ENCODE measurements at regions not wholly inside any gene's neighbourhood (a gene's known extent, or its start where the extent isn't known, plus 50 kb on each side); places are given as distances from the start of the nearest gene placed in this dataset.

DNA sequence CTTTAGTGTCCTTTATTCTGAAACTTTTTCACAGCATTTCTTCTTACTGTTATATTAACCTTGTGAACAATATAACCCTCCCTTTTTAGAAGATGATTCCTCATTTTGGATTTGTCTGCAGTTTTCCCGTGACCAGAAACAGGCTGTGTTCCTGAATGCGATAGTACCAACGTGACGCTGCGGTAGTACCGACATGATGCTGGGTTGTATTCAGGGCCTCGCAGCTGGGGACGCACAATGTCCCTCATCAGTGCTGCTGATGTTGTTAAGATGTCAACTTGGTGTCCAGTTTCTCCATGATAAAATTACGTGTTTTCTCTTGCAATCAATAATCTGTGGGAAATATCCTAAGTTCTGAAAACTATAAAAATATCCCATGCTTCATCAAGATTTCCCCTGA is 761.4 kb upstream of the TPTE start:
- H3K79me2 ChIP-seq (replicated peaks; ENCODE audit: insufficient read depth): no peaks in the 10 kb centered on the region
- peaks cover 7% of the 10 kb centered on the region; the same call in 1 of the 3 replicates for H3K36me3 Mint-ChIP-seq (ENCODE audit: low read depth)
- no peak overlapping the region for H2AFZ ChIP-seq
- no peaks in the 10 kb centered on the region for H3K9me3 Mint-ChIP-seq
- no peaks in the 10 kb centered on the region for H4K20me1 ChIP-seq (replicated peaks; ENCODE audit: insufficient read depth)
- H3K4me1 ChIP-seq (ENCODE audit: insufficient read depth): no peaks in the 10 kb centered on the region
- DNase-seq (ENCODE audit: low spot score) (no peak), ATAC-seq (no peak)
- no peak overlapping the region for H3K4me2 ChIP-seq
- H3K36me3 ChIP-seq (ENCODE audit: insufficient read depth): peaks cover 60% of the 10 kb centered on the region
- H3K27me3 ChIP-seq (ENCODE audit: insufficient read depth): peaks cover 6% of the 10 kb centered on the region
- no peak overlapping the region for H3K4me3 Mint-ChIP-seq
- TF ChIP-seq, protein P1, sequence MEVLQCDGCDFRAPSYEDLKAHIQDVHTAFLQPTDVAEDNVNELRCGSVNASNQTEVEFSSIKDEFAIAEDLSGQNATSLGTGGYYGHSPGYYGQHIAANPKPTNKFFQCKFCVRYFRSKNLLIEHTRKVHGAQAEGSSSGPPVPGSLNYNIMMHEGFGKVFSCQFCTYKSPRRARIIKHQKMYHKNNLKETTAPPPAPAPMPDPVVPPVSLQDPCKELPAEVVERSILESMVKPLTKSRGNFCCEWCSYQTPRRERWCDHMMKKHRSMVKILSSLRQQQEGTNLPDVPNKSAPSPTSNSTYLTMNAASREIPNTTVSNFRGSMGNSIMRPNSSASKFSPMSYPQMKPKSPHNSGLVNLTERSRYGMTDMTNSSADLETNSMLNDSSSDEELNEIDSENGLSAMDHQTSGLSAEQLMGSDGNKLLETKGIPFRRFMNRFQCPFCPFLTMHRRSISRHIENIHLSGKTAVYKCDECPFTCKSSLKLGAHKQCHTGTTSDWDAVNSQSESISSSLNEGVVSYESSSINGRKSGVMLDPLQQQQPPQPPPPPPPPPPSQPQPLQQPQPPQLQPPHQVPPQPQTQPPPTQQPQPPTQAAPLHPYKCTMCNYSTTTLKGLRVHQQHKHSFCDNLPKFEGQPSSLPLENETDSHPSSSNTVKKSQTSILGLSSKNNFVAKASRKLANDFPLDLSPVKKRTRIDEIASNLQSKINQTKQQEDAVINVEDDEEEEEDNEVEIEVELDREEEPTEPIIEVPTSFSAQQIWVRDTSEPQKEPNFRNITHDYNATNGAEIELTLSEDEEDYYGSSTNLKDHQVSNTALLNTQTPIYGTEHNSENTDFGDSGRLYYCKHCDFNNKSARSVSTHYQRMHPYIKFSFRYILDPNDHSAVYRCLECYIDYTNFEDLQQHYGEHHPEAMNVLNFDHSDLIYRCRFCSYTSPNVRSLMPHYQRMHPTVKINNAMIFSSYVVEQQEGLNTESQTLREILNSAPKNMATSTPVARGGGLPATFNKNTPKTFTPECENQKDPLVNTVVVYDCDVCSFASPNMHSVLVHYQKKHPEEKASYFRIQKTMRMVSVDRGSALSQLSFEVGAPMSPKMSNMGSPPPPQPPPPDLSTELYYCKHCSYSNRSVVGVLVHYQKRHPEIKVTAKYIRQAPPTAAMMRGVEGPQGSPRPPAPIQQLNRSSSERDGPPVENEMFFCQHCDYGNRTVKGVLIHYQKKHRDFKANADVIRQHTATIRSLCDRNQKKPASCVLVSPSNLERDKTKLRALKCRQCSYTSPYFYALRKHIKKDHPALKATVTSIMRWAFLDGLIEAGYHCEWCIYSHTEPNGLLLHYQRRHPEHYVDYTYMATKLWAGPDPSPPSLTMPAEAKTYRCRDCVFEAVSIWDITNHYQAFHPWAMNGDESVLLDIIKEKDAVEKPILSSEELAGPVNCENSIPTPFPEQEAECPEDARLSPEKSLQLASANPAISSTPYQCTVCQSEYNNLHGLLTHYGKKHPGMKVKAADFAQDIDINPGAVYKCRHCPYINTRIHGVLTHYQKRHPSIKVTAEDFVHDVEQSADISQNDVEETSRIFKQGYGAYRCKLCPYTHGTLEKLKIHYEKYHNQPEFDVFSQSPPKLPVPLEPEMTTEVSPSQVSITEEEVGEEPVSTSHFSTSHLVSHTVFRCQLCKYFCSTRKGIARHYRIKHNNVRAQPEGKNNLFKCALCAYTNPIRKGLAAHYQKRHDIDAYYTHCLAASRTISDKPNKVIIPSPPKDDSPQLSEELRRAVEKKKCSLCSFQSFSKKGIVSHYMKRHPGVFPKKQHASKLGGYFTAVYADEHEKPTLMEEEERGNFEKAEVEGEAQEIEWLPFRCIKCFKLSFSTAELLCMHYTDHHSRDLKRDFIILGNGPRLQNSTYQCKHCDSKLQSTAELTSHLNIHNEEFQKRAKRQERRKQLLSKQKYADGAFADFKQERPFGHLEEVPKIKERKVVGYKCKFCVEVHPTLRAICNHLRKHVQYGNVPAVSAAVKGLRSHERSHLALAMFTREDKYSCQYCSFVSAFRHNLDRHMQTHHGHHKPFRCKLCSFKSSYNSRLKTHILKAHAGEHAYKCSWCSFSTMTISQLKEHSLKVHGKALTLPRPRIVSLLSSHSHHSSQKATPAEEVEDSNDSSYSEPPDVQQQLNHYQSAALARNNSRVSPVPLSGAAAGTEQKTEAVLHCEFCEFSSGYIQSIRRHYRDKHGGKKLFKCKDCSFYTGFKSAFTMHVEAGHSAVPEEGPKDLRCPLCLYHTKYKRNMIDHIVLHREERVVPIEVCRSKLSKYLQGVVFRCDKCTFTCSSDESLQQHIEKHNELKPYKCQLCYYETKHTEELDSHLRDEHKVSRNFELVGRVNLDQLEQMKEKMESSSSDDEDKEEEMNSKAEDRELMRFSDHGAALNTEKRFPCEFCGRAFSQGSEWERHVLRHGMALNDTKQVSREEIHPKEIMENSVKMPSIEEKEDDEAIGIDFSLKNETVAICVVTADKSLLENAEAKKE (CRISPR knock-in tag; IDR thresholded peaks at IDR 0.05): no peak
- TF ChIP-seq EZH2 (IDR thresholded peaks at IDR 0.05; ENCODE audit: low read depth, unreplicated experiment) (no peak), NANOG (IDR thresholded peaks at IDR 0.05; ENCODE audit: borderline replicate concordance) (no peak), JUNB (IDR thresholded peaks at IDR 0.05; ENCODE audit: unreplicated experiment) (no peak), STAT1 (IDR thresholded peaks at IDR 0.05; ENCODE audit: unreplicated experiment) (no peak), CTCF (conservative IDR thresholded peaks at IDR 0.05; ENCODE audit: low read depth in 2 of 2) (no peak), REST (IDR thresholded peaks at IDR 0.05; ENCODE audit: unreplicated experiment) (no peak), CREB1 (CRISPR knock-in tag; IDR thresholded peaks at IDR 0.05; ENCODE audit: low read depth) (no peak), ZNF114 (CRISPR knock-in tag; IDR thresholded peaks at IDR 0.05) (no peak), POLR2AphosphoS5 (IDR thresholded peaks at IDR 0.05; ENCODE audit: low read depth) (no peak), EZH2phosphoT487 (IDR thresholded peaks at IDR 0.05; ENCODE audit: unreplicated experiment) (no peak), ZNF331 (CRISPR knock-in tag; IDR thresholded peaks at IDR 0.05; ENCODE audit: low read depth) (no peak)
- TF ChIP-seq, protein P2, sequence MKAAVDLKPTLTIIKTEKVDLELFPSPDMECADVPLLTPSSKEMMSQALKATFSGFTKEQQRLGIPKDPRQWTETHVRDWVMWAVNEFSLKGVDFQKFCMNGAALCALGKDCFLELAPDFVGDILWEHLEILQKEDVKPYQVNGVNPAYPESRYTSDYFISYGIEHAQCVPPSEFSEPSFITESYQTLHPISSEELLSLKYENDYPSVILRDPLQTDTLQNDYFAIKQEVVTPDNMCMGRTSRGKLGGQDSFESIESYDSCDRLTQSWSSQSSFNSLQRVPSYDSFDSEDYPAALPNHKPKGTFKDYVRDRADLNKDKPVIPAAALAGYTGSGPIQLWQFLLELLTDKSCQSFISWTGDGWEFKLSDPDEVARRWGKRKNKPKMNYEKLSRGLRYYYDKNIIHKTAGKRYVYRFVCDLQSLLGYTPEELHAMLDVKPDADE (IDR thresholded peaks at IDR 0.05): no peak
- H3K4me1 Mint-ChIP-seq: no peaks in the 10 kb centered on the region
- H3K9me2 ChIP-seq (ENCODE audit: insufficient read depth): no peaks in the 10 kb centered on the region
- H3K27me3 Mint-ChIP-seq (ENCODE audit: insufficient read depth, low read depth, poor library complexity): no peaks in the 10 kb centered on the region
- H3F3A ChIP-seq (replicated peaks; ENCODE audit: low read depth): no peaks in the 10 kb centered on the region
- H3K27ac Mint-ChIP-seq: no peak overlapping the region
- H3K27ac ChIP-seq (ENCODE audit: low read depth): no peak overlapping the region
- no peak overlapping the region; the same call in 1 of the 2 replicates for H3K4me3 ChIP-seq
